Body of pancreas (tissue), 4 donors: ENCODE measurements at regions not wholly inside any gene's neighbourhood (a gene's known extent, or its start where the extent isn't known, plus 50 kb on each side); places are given as distances from the start of the nearest gene placed in this dataset.

Experiments
- ATAC-seq: fragments of 150-250 bp; one replicate; pipeline ENCODE4 v1.9.1; 2016
- DNase-seq, 4 donors: peaks; one replicate each; pipeline ENCODE4 v3.0.0-alpha.2; 2019
- H3K27ac ChIP-seq, 4 donors: fragments of 200-600 bp; sonication (generic); 1 replicate in 3 of 4; 2 replicates in 1 of 4; pipeline versions ENCODE4 v1.5.1 to v1.6.1; 2016 to 2019; ENCODE audit warnings: mild to moderate bottlenecking in 1 of 4, mixed read lengths in 1 of 4, moderate library complexity in 1 of 4
- H3K27me3 ChIP-seq, 2 donors: fragments of 200-600 bp; sonication (generic); one replicate each; pipeline ENCODE4 v1.6.0; 2016; ENCODE audit warnings: mild to moderate bottlenecking in 1 of 2
- H3K36me3 ChIP-seq, 2 donors: fragments of 200-600 bp; sonication (generic); replicated peaks in 1 of 2; 2 replicates each; pipeline ENCODE4 v1.5.1; 2016; ENCODE audit warnings: low read depth in 2 of 2; ENCODE audit not compliant: insufficient read depth in 1 of 2
- H3K4me1 ChIP-seq: fragments of 200-600 bp; sonication (generic); one replicate; pipeline ENCODE4 v1.6.0; 2016
- H3K4me3 ChIP-seq, 2 donors: fragments of 200-600 bp; sonication (generic); 1 replicate in 1 of 2; 2 replicates in 1 of 2; pipeline ENCODE4 v1.5.1; 2016 to 2019
- H3K9me3 ChIP-seq, 3 donors: fragments of 200-600 bp; sonication (generic); 1 replicate in 2 of 3; 2 replicates in 1 of 3; pipeline ENCODE4 v1.5.1; 2016
- CTCF ChIP-seq, 7 experiments: fragments of 450-650 bp in 4 of 7; fragments of 200-600 bp in 3 of 7; sonication (generic) in 3 of 7; IDR thresholded peaks; one replicate each; pipeline ENCODE4 v1.5.1; 2016 to 2019; ENCODE audit warnings: antibody characterized with exemption in 7 of 7
- POLR2A ChIP-seq, 3 donors: fragments of 450-650 bp; IDR thresholded peaks; one replicate each; pipeline ENCODE4 v1.6.1; 2016; ENCODE audit warnings: antibody characterized with exemption in 3 of 3, mild to moderate bottlenecking in 2 of 3
- WGBS, 2 donors: methylation state at CpG; one replicate each; pipeline ENCODE4 v1.1.5; 2017; 5-methylcytosine and 5-hydroxymethylcytosine counted together
- intact Hi-C: fragments of 100-400 bp; cut with DNase I; formaldehyde crosslinking; loops from one replicate; pipeline ENCODE4 v1.15.1; 2023

GRCh38 chr11:109547356-109548027, 125.5 kb downstream of the C11orf87 start:
- H3K36me3 ChIP-seq = no peaks in the 10 kb centered on the region
- peak; percentile 75 for ATAC-seq
- no peaks in the 10 kb centered on the region for H3K27me3 ChIP-seq
- no peaks in the 10 kb centered on the region for H3K4me1 ChIP-seq
- intact Hi-C loops = no loop called here
- no peak for DNase-seq
- no peak overlapping the region for H3K4me3 ChIP-seq
- no peaks in the 10 kb centered on the region for H3K9me3 ChIP-seq
- 39 to 49% methylated on average over 6 of the region's 6 CpGs for WGBS, 2 donors
- peak overlapping the region in 3 of 4 donors; percentile 21 to 61 (median 31) for H3K27ac ChIP-seq
- TF ChIP-seq CTCF (IDR thresholded peaks at IDR 0.05) = no peak

- Histone ChIP-seq H3K9me3 (no peaks in the 10 kb centered on the region), H3K4me1 (no peaks in the 10 kb centered on the region), H3K4me3 (no peak overlapping the region), H3K27me3 (no peaks in the 10 kb centered on the region), H3K27ac (no peak overlapping the region), H3K36me3 (no peaks in the 10 kb centered on the region)
- DNase-seq = no peak
- TF ChIP-seq CTCF (IDR thresholded peaks at IDR 0.05) (no peak), POLR2A (IDR thresholded peaks at IDR 0.05) (no peak)
- 85 to 88% methylated on average over 3 of the region's 3 CpGs for WGBS, 2 donors
- intact Hi-C loops = no loop called here
- ATAC-seq = no peak
Measured at GRCh38 chr11:109552376-109552775, 130.4 kb downstream of the C11orf87 start.

GRCh38 chr11:109553284-109553683, 131.3 kb downstream of the C11orf87 start:
- DNase-seq (no peak), ATAC-seq (no peak)
- H3K4me1 ChIP-seq = no peaks in the 10 kb centered on the region
- 68 to 100% methylated on average over 1 of the region's 1 CpG for WGBS, 2 donors
- TF ChIP-seq POLR2A (IDR thresholded peaks at IDR 0.05) = no peak
- TF ChIP-seq CTCF (IDR thresholded peaks at IDR 0.05) = no peak
- H3K27me3 ChIP-seq = no peaks in the 10 kb centered on the region
- H3K36me3 ChIP-seq = no peaks in the 10 kb centered on the region
- intact Hi-C loops = no loop called here
- H3K4me3 ChIP-seq = no peak overlapping the region
- H3K9me3 ChIP-seq = no peaks in the 10 kb centered on the region
- H3K27ac ChIP-seq = no peak overlapping the region

GRCh38 chr11:109554951-109555350, 133.0 kb downstream of the C11orf87 start:
- Histone ChIP-seq H3K4me3 (no peak overlapping the region), H3K4me1 (no peaks in the 10 kb centered on the region), H3K36me3 (no peaks in the 10 kb centered on the region), H3K27ac (no peak overlapping the region), H3K27me3 (no peaks in the 10 kb centered on the region), H3K9me3 (no peaks in the 10 kb centered on the region)
- intact Hi-C loops = no loop called here
- ATAC-seq (no peak), DNase-seq (no peak)
- TF ChIP-seq CTCF (IDR thresholded peaks at IDR 0.05) (no peak), POLR2A (IDR thresholded peaks at IDR 0.05) (no peak)

GRCh38 chr11:109564241-109564640, 142.3 kb downstream of the C11orf87 start:
- 52 to 70% methylated on average over 1 of the region's 1 CpG for WGBS, 2 donors
- Histone ChIP-seq H3K4me1 (no peaks in the 10 kb centered on the region), H3K4me3 (no peak overlapping the region), H3K9me3 (peaks cover 0 to 3% (median 0%) of the 10 kb centered on the region in 3 donors), H3K27me3 (no peaks in the 10 kb centered on the region), H3K27ac (no peak overlapping the region), H3K36me3 (no peaks in the 10 kb centered on the region)
- ATAC-seq (no peak), DNase-seq (no peak)
- intact Hi-C loops = no loop called here
- TF ChIP-seq CTCF (IDR thresholded peaks at IDR 0.05) (no peak), POLR2A (IDR thresholded peaks at IDR 0.05) (no peak)
